Pancreas (tissue), 10 donors: ENCODE measurements at regions not wholly inside any gene's neighbourhood (a gene's known extent, or its start where the extent isn't known, plus 50 kb on each side); places are given as distances from the start of the nearest gene placed in this dataset.
A peak's percentile ranks its signal among the peaks of the same experiment; 100 is the strongest.
"Not testable (repeated sequence)": the region's sequence is repeated elsewhere in the genome, so short reads cannot be mapped to it uniquely, and the experiment has no call there.

ENCODE experiments used
- ATAC-seq, 4 donors: fragments of 200-7000 bp; cut with Tn5 transposase; one replicate each; pipeline versions ENCODE4 v1.8.0 to v1.9.1; 2020; ENCODE audit warnings: mild to moderate bottlenecking in 4 of 4, moderate library complexity in 4 of 4
- DNase-seq, 6 donors: peaks; one replicate each; pipeline ENCODE4 v3.0.0-alpha.2; 2020
- FAIRE-seq: peaks from 2 replicates; lab custom pipeline; 2012; peaks lifted over from hg19 to GRCh38; lab: Jason Lieb, UNC
- H3K27ac ChIP-seq, 4 donors: fragments of 200-600 bp; sonication (generic); 1 replicate in 3 of 4; 2 replicates in 1 of 4; pipeline versions ENCODE4 v1.5.0 to v1.8.0; 2020
- H3K27me3 ChIP-seq, 4 donors: fragments of 200-600 bp; one replicate each; pipeline ENCODE4 v1.8.0; 2021
- H3K36me3 ChIP-seq, 3 donors: fragments of 200-600 bp; sonication (generic) in 1 of 3; one replicate each; pipeline versions ENCODE4 v1.5.0 to v1.8.0; 2020 to 2021
- H3K4me1 ChIP-seq, 3 donors: fragments of 200-600 bp; one replicate each; pipeline ENCODE4 v1.8.0; 2021
- H3K4me3 ChIP-seq, 4 donors: fragments of 200-600 bp; sonication (generic) in 2 of 4; one replicate each; pipeline versions ENCODE4 v1.5.0 to v1.8.0; 2020 to 2021
- H3K9me3 ChIP-seq, 4 donors: fragments of 200-600 bp; one replicate each; pipeline ENCODE4 v1.8.0; 2021
- CTCF ChIP-seq, 4 donors: fragments of 200-600 bp; sonication (generic) in 3 of 4; IDR thresholded peaks; one replicate each; pipeline versions ENCODE4 v1.5.0 to v1.8.0; 2021; ENCODE audit warnings: antibody characterized with exemption in 4 of 4
- WGBS, 2 donors: extraction: QIAGEN DNeasy Blood & Tissue Kit; methylation state at CpG; one replicate each; pipeline ENCODE4 v1.1.7; 2013; 5-methylcytosine and 5-hydroxymethylcytosine counted together
- intact Hi-C, 3 donors: fragments of 100-400 bp; cut with DNase I; formaldehyde crosslinking; loops; one replicate each; pipeline versions ENCODE4 v1.11.1 to v1.14.2; 2022
- donor health status: healthy with polysubstance abuse.
- donor health status: DM: no; HTN: no; CAD: no; lungs with moderate emphysema.
- donor health status: DM: no; HTN: no; CAD: no.
- donor health status: control.
- donor health status: control.
- donor health status: Bipolar disorder and iron deficiency.
- donor health status: DM: yes; HTN: yes; CAD: no.
- donor health status: DM: no; HTN: no; CAD: no.
- donor health status: DM: no; HTN: no; CAD: no.
- donor health status: DM: yes; HTN: yes; CAD: no.

DNA sequence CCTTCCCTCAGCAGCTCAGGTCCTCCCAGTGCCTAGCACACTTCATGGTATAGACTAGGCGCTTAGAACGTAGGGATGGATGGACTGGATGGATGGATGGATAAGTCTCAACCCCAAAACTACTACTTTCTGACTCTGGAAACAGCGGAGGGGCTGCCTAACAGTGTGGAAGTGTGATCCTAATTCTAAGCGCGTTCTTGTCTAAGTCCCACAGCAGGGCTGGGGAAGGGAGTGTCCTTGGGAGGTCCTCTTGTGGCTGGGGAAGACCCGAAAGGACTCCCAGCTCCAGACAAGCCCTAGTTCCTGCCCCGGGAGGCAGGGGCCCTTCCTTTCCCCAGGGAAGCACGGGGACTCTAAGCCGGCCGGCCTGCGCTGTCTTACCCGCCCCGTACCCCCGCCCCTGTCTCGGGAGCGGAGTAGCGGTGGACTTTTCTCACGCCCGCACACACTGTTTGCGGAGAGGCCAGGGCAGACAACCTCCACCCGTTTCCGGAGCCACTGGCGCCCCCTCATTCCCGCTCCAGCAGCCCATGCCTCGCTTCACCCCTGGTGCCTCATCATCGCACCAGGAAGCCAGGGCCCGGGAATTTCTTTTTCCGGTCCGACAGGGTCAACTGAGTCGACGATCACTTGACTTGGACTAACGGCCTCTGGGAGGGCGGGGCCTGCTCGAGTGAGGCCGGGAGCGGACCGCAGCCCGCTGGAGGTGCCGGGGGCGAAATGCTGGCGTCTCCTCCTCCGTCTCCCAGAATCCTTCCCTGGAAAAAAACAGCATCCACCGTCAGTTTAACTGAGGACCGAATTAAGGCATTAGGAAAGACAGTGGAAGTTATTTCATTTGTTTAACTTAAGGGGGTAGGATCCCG lies 133.3 kb downstream of the TBC1D2B start:
- H3K4me1 ChIP-seq, result no peaks in the 10 kb centered on the region
- ATAC-seq, result peak; percentile 94 to 98 (median 96)
- TF ChIP-seq CTCF (IDR thresholded peaks at IDR 0.05), result no peak
- no peaks in the 10 kb centered on the region for H3K36me3 ChIP-seq
- WGBS, 2 donors, result 11 to 13% methylated on average over 39 to 45 of the region's 45 CpGs
- H3K27ac ChIP-seq, result peak overlapping the region in 2 of 4 donors; percentile 52 to 65
- intact Hi-C loops, result no loop called here
- peak; percentile 82 to 93 (median 84) for DNase-seq
- peak overlapping the region; percentile 18 to 53 (median 34) for H3K4me3 ChIP-seq
- no peaks in the 10 kb centered on the region for H3K27me3 ChIP-seq
- FAIRE-seq, result peak; percentile 53
- no peaks in the 10 kb centered on the region for H3K9me3 ChIP-seq

GRCh38 chr15:77942611-77943211 lies 134.8 kb downstream of the TBC1D2B start:
- 84 to 85% methylated on average over 6 of the region's 6 CpGs for WGBS, 2 donors
- Histone ChIP-seq H3K27me3 (no peaks in the 10 kb centered on the region), H3K9me3 (no peaks in the 10 kb centered on the region), H3K36me3 (no peaks in the 10 kb centered on the region), H3K4me1 (no peaks in the 10 kb centered on the region), H3K27ac (no peak overlapping the region), H3K4me3 (no peak overlapping the region)
- FAIRE-seq, result no peak
- no peak for ATAC-seq
- no peak for TF ChIP-seq CTCF (IDR thresholded peaks at IDR 0.05)
- intact Hi-C loops, result no loop called here
- DNase-seq, result peak in 1 of 6 donors; percentile 24

GRCh38 chr15:77941090-77941827 lies 136.3 kb downstream of the TBC1D2B start:
- DNase-seq, result peak in 1 of 6 donors; percentile 30
- intact Hi-C loops, ATAC-seq, H3K4me1 ChIP-seq, FAIRE-seq, H3K36me3 ChIP-seq, H3K27me3 ChIP-seq, H3K27ac ChIP-seq, H3K4me3 ChIP-seq, H3K9me3 ChIP-seq: not testable (repeated sequence)
- 84 to 93% methylated on average over 7 to 13 of the region's 25 CpGs for WGBS, 2 donors

DNA sequence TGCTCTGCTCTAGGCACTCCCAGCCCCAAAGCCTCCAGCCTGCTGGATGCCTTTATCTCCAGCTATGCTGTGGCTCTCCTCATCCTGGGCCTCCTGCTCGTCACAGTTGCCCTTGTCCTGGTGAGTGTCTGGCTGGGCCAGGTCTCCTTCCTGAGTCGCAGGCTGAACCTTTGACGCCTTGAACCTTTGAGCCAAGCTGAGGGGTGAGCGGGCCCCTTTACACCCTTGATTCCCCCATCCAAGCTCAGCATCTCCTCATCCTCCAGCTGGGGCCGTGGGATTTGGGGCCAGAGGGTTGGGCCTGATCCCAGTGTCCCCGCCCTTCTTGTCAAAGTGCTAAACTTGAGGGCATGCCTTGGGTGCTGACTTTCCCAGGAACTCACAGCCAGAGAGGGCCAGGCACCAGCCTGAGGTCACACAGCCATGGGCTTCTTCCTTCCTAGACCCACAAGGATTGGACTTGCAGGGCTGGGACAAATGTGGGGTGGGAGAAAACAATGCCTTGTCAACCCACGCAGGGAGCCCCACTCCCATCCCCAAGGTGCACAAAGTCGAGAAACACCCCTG lies 137.0 kb downstream of the TBC1D2B start:
- Histone ChIP-seq H3K27ac (no peak overlapping the region), H3K36me3 (no peaks in the 10 kb centered on the region), H3K4me1 (no peaks in the 10 kb centered on the region), H3K4me3 (no peak overlapping the region), H3K9me3 (no peaks in the 10 kb centered on the region), H3K27me3 (no peaks in the 10 kb centered on the region)
- FAIRE-seq, result no peak
- TF ChIP-seq CTCF (IDR thresholded peaks at IDR 0.05), result no peak
- 60 to 84% methylated on average over 7 to 8 of the region's 8 CpGs for WGBS, 2 donors
- intact Hi-C loops, result no loop called here
- DNase-seq, result no peak
- no peak for ATAC-seq

DNA sequence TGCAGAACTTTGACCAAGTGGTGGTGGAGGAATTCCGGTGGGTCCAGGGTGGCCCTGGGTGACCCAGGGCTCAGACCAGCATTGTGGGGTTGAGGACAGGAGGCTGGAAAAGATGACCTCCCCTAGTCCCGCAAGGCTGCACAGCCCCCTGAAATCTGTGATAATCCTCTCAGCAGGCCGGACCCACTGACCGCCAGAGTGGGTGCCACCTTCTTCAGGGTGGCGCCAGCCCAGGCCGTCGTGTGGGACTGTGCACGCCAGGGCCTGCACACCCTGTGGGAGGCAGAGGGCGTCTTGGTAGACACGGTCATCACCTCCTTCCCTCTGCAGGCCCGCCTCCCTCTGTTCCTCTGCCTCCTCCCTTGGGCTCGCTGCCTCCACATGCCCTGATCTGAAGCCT lies 137.7 kb downstream of the TBC1D2B start:
- ATAC-seq (no peak), DNase-seq (peak in 1 of 6 donors; percentile 51), FAIRE-seq (no peak)
- Histone ChIP-seq H3K36me3 (no peaks in the 10 kb centered on the region), H3K9me3 (no peaks in the 10 kb centered on the region), H3K4me3 (no peak overlapping the region), H3K27me3 (no peaks in the 10 kb centered on the region), H3K27ac (no peak overlapping the region), H3K4me1 (no peaks in the 10 kb centered on the region)
- intact Hi-C loops, result no loop called here
- no peak for TF ChIP-seq CTCF (IDR thresholded peaks at IDR 0.05)
- WGBS, 2 donors, result 79 to 82% methylated on average over 11 to 12 of the region's 12 CpGs

DNA sequence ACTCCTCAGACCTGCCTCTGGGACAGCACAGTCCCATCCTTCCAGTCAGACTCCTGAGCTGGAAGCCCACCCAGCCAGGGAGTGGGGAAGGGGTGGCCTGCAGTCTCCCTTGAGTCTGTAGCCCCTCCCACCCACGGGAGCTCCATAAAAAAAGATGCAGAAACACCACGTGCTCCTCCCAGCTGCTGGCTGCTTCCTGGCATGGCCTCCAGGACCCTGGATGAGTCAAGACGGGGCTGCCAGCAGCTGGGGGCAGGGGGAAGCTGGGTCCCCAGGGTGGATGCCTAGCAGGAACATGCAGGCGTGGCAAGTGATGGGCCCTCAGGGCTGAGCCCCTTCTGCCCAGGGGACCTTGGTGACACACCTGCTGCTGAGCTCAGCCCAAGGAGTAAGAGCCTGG lies 138.5 kb downstream of the TBC1D2B start:
- WGBS, 2 donors, result 37 to 59% methylated on average over 3 to 4 of the region's 4 CpGs
- DNase-seq, FAIRE-seq: not testable (repeated sequence)

DNA sequence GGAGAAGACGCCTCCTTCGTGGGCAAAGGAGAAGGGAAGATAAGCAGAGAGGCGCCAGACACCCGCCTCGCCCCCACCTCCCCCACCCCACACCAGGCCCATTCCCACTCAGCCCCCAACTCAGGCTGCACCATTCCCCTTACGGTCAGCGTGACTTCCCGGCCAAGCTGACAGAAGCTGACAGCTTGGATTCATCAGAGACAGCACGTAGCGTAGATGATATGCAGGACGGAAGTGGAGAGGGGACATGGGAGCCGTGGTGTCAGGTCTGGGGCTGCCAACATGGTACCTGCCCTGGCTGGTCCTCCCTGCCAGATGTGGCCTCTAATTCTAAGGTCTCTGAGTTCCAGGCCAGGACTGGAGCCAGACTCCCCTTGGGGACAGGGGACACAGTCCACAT lies 139.0 kb downstream of the TBC1D2B start:
- DNase-seq, FAIRE-seq, H3K27me3 ChIP-seq, H3K36me3 ChIP-seq, H3K27ac ChIP-seq, intact Hi-C loops, H3K9me3 ChIP-seq, ATAC-seq, H3K4me3 ChIP-seq, H3K4me1 ChIP-seq: not testable (repeated sequence)
- 76 to 88% methylated on average over 12 of the region's 12 CpGs for WGBS, 2 donors

More for the DNA sequence above, 138.5 kb downstream of the TBC1D2B start:
- H3K36me3 ChIP-seq, H3K4me1 ChIP-seq, H3K4me3 ChIP-seq, H3K27me3 ChIP-seq, H3K9me3 ChIP-seq, H3K27ac ChIP-seq, intact Hi-C loops, ATAC-seq: not testable (repeated sequence)
